GM19324 (cell line): ENCODE measurements at regions not wholly inside any gene's neighbourhood (a gene's known extent, or its start where the extent isn't known, plus 50 kb on each side); places are given as distances from the start of the nearest gene placed in this dataset.
"Not testable (repeated sequence)": the region's sequence is repeated elsewhere in the genome, so short reads cannot be mapped to it uniquely, and the experiment has no call there.

Source experiments
- ATAC-seq: cut with Tn5 transposase; IDR thresholded peaks from one replicate; pipeline ENCODE4 v1.9.1; 2021; ENCODE audit warnings: mild to moderate bottlenecking, moderate library complexity; ENCODE audit not compliant: unreplicated experiment, low FRiP score

GRCh38 chr13:18322821-18323220 lies 858.8 kb downstream of the TUBA3C start:
- not testable (repeated sequence) for ATAC-seq

GRCh38 chr13:18319653-18320052 lies 862.0 kb downstream of the TUBA3C start:
- not testable (repeated sequence) for ATAC-seq

- not testable (repeated sequence) for ATAC-seq
Observed at GRCh38 chr13:18303240-18303813, 878.3 kb downstream of the TUBA3C start.

GRCh38 chr13:18300968-18301367 lies 880.7 kb downstream of the TUBA3C start:
- ATAC-seq: not testable (repeated sequence)

- ATAC-seq: not testable (repeated sequence)
Observed at GRCh38 chr13:18297359-18297758, 884.3 kb downstream of the TUBA3C start.

- not testable (repeated sequence) for ATAC-seq
Observed at GRCh38 chr13:18296617-18297016, 885.0 kb downstream of the TUBA3C start.

- not testable (repeated sequence) for ATAC-seq
Observed at GRCh38 chr13:18294311-18294710, 887.3 kb downstream of the TUBA3C start.

- not testable (repeated sequence) for ATAC-seq
Observed at GRCh38 chr13:18286848-18287247, 894.8 kb downstream of the TUBA3C start.

- ATAC-seq: not testable (repeated sequence)
Observed at GRCh38 chr13:18285663-18286062, 896.0 kb downstream of the TUBA3C start.

- not testable (repeated sequence) for ATAC-seq
Observed at GRCh38 chr13:18284040-18284439, 897.6 kb downstream of the TUBA3C start.

- ATAC-seq: not testable (repeated sequence)
Observed at GRCh38 chr13:18281829-18282597, 899.6 kb downstream of the TUBA3C start.

GRCh38 chr13:18280904-18281828 lies 900.5 kb downstream of the TUBA3C start:
- not testable (repeated sequence) for ATAC-seq

- not testable (repeated sequence) for ATAC-seq
Observed at GRCh38 chr13:18279971-18280370, 901.7 kb downstream of the TUBA3C start.

GRCh38 chr13:18277372-18277771 lies 904.3 kb downstream of the TUBA3C start:
- ATAC-seq: not testable (repeated sequence)

- not testable (repeated sequence) for ATAC-seq
Observed at GRCh38 chr13:18276280-18276679, 905.3 kb downstream of the TUBA3C start.

GRCh38 chr13:18273785-18274514 lies 907.7 kb downstream of the TUBA3C start:
- not testable (repeated sequence) for ATAC-seq

GRCh38 chr13:18258801-18259419 lies 922.7 kb downstream of the TUBA3C start:
- not testable (repeated sequence) for ATAC-seq

- not testable (repeated sequence) for ATAC-seq
Observed at GRCh38 chr13:18257686-18258085, 923.9 kb downstream of the TUBA3C start.

GRCh38 chr13:18252848-18253247 lies 928.8 kb downstream of the TUBA3C start:
- ATAC-seq: not testable (repeated sequence)
